ENCODE measurements at regions not wholly inside any gene's neighbourhood (a gene's known extent, or its start where the extent isn't known, plus 50 kb on each side); places are given as distances from the start of the nearest gene placed in this dataset.

DNA sequence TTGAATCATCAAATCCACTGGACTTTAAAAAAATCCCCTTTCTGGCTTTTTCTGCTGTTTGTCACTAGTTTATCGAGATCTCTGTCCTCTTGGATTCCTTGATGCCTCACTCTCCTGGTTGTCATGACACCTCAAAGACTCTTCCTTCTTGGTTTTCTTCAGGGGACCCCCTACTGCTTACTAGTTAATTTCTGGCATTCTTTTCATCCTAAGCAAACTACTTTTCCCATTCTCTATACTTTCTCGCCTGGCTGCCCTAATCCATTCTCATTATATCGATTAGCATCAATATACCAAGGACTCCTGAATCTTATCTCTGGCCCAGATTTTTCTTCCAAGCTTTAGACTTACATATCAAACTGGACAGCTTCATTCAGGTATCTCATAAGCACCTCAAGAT is 98.6 kb downstream of the NEDD1 start (continued):
- TF ChIP-seq, protein P1, sequence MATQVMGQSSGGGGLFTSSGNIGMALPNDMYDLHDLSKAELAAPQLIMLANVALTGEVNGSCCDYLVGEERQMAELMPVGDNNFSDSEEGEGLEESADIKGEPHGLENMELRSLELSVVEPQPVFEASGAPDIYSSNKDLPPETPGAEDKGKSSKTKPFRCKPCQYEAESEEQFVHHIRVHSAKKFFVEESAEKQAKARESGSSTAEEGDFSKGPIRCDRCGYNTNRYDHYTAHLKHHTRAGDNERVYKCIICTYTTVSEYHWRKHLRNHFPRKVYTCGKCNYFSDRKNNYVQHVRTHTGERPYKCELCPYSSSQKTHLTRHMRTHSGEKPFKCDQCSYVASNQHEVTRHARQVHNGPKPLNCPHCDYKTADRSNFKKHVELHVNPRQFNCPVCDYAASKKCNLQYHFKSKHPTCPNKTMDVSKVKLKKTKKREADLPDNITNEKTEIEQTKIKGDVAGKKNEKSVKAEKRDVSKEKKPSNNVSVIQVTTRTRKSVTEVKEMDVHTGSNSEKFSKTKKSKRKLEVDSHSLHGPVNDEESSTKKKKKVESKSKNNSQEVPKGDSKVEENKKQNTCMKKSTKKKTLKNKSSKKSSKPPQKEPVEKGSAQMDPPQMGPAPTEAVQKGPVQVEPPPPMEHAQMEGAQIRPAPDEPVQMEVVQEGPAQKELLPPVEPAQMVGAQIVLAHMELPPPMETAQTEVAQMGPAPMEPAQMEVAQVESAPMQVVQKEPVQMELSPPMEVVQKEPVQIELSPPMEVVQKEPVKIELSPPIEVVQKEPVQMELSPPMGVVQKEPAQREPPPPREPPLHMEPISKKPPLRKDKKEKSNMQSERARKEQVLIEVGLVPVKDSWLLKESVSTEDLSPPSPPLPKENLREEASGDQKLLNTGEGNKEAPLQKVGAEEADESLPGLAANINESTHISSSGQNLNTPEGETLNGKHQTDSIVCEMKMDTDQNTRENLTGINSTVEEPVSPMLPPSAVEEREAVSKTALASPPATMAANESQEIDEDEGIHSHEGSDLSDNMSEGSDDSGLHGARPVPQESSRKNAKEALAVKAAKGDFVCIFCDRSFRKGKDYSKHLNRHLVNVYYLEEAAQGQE (IDR thresholded peaks at IDR 0.05; ENCODE audit: low read depth, low read length), result no peak
- TF ChIP-seq SMC3 (IDR thresholded peaks at IDR 0.05; ENCODE audit: low read depth, low read length) (no peak), YY1 (IDR thresholded peaks at IDR 0.05; ENCODE audit: low read depth) (no peak)

GRCh38 chr12:97006585-97006984 is 99.5 kb downstream of the NEDD1 start:
- no peaks in the 10 kb centered on the region for H3K27me3 ChIP-seq (ENCODE audit: insufficient read depth)
- no peaks in the 10 kb centered on the region for H3K9me2 ChIP-seq
- H3K36me3 ChIP-seq (replicated peaks in 1 of 2; ENCODE audit: control insufficient read depth in 1 of 2, insufficient read depth in 2 of 2, low read length in 1 of 2), result no peaks in the 10 kb centered on the region
- TF ChIP-seq TCF12 (IDR thresholded peaks at IDR 0.05) (no peak), POLR2AphosphoS5 (IDR thresholded peaks at IDR 0.05; ENCODE audit: low read depth, low read length) (no peak), TEAD4 (IDR thresholded peaks at IDR 0.05; ENCODE audit: borderline replicate concordance, insufficient read depth) (no peak), SIN3A (IDR thresholded peaks at IDR 0.05; ENCODE audit: borderline replicate concordance, low read depth, low read length) (no peak), SMC3 (IDR thresholded peaks at IDR 0.05; ENCODE audit: low read depth, low read length) (no peak), RAD21 (IDR thresholded peaks at IDR 0.05; ENCODE audit: low read length) (no peak), ZBTB33 (IDR thresholded peaks at IDR 0.05; ENCODE audit: borderline replicate concordance, low read depth) (no peak), USF1 (IDR thresholded peaks at IDR 0.05; ENCODE audit: borderline replicate concordance, low read depth) (no peak), IRF3 (IDR thresholded peaks at IDR 0.05; ENCODE audit: low read depth, low read length) (no peak), ELF1 (IDR thresholded peaks at IDR 0.05) (no peak)
- TF ChIP-seq, protein P2, sequence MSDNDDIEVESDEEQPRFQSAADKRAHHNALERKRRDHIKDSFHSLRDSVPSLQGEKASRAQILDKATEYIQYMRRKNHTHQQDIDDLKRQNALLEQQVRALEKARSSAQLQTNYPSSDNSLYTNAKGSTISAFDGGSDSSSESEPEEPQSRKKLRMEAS (IDR thresholded peaks at IDR 0.05; ENCODE audit: low read depth), result no peak
- TF ChIP-seq, protein P3, sequence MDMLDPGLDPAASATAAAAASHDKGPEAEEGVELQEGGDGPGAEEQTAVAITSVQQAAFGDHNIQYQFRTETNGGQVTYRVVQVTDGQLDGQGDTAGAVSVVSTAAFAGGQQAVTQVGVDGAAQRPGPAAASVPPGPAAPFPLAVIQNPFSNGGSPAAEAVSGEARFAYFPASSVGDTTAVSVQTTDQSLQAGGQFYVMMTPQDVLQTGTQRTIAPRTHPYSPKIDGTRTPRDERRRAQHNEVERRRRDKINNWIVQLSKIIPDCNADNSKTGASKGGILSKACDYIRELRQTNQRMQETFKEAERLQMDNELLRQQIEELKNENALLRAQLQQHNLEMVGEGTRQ (IDR thresholded peaks at IDR 0.05; ENCODE audit: borderline replicate concordance, low read depth, low read length), result no peak
- TF ChIP-seq, protein P4, sequence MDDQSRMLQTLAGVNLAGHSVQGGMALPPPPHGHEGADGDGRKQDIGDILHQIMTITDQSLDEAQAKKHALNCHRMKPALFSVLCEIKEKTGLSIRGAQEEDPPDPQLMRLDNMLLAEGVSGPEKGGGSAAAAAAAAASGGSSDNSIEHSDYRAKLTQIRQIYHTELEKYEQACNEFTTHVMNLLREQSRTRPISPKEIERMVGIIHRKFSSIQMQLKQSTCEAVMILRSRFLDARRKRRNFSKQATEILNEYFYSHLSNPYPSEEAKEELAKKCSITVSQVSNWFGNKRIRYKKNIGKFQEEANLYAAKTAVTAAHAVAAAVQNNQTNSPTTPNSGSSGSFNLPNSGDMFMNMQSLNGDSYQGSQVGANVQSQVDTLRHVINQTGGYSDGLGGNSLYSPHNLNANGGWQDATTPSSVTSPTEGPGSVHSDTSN (IDR thresholded peaks at IDR 0.05), result no peak
- no peak overlapping the region for H3K27ac ChIP-seq (ENCODE audit: low read depth in 2 of 2, low read length in 1 of 2)
- H3K9me3 ChIP-seq, result no peaks in the 10 kb centered on the region
- H4K20me1 ChIP-seq (ENCODE audit: insufficient read depth), result no peaks in the 10 kb centered on the region
- no peak for DNase-seq
- no peak overlapping the region for H2AFZ ChIP-seq (ENCODE audit: low read depth)
- H3K4me2 ChIP-seq, result no peak overlapping the region
- ChIA-PET CTCF (no interaction called here), POLR2A (no interaction called here)
- no peaks in the 10 kb centered on the region for H3K4me1 ChIP-seq (ENCODE audit: control insufficient read depth in 1 of 2, insufficient read depth in 2 of 2, low read depth in 1 of 2, low read length in 1 of 2)
- 48% methylated on average over 2 of the region's 2 CpGs for WGBS (ENCODE audit: low lambda C conversion rate)
- H3F3A ChIP-seq (replicated peaks; ENCODE audit: insufficient read depth), result no peaks in the 10 kb centered on the region
- no peak overlapping the region for H3K4me3 ChIP-seq (ENCODE audit: low read depth in 2 of 2, low read length in 1 of 2)
- H3K9ac ChIP-seq, result no peak overlapping the region
- no peaks in the 10 kb centered on the region for H3K79me2 ChIP-seq (ENCODE audit: insufficient read depth)
